T47D (cell line): ENCODE measurements at regions not wholly inside any gene's neighbourhood (a gene's known extent, or its start where the extent isn't known, plus 50 kb on each side); places are given as distances from the start of the nearest gene placed in this dataset.

Experiments used
- DNase-seq, 2 experiments: peaks; one replicate each; pipeline versions ENCODE4 v3.0.0 to v3.0.0-alpha.2; 2011 to 2012; ENCODE audit warnings: low read depth in 1 of 2, low spot score in 1 of 2
- JUND ChIP-seq: IDR thresholded peaks from 2 replicates; pipeline ENCODE4 v1.6.1; 2012; ENCODE audit warnings: low read depth
- in situ Hi-C: cut with HindIII; loops from 2 replicates; pipeline ENCODE4 v1.10.0; 2016; ENCODE audit warnings: low sequenced_read_pairs, low pct_unique_long_range_greater_than_20kb

- DNase-seq: no peak
- TF ChIP-seq JUND: no peak
- in situ Hi-C loops: no loop called here
Observed at GRCh38 chr1:173128742-173129141, 78.0 kb upstream of the TNFSF18 start.

DNA sequence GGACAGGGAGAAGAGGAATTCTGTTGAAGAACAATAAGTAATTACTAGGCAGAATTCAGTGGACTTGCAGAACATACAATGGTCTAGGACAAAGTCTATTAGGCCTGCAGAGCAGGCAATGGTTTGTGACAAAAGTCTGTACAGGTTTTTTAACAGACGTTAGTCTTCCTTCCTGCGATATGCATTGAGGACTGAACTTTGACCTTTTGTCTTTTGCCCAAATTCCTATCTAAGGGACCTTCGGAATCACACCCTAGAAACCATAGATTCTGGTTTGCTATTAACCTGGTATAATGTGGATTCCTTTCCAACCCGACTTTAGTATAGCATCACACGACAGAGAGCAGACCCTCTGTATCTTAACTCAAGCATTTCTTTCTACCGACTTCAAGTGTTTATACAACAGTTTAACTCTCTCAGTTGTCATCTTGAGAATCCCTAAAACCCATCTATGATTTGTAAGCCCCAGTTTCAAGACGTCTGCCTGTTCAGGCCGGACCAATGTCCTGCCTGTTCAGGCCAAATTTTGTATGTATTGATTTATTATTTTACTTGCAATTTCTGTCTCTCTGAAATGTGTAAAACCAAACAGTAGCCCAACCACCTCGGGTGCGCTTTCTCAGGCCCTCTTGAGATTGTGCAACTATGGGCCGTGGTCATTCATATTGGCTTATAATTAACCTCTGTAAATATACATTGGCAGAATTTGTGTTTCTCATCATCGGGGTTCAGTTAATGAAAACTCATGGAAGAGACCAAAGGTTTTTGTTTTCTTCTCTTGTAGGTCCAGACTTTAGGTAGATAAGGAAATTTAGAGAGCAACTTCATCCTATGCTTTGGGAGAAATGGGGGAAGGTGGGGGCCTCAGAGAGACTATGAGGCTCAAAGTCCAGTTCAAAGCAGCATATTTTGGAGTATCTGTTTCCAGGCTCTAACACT, 76.9 kb upstream of the TNFSF18 start:
- no peak for DNase-seq
- in situ Hi-C loops: no loop called here
- TF ChIP-seq JUND: no peak

GRCh38 chr1:173126421-173126820, 75.7 kb upstream of the TNFSF18 start:
- no peak for DNase-seq
- in situ Hi-C loops: no loop called here

DNA sequence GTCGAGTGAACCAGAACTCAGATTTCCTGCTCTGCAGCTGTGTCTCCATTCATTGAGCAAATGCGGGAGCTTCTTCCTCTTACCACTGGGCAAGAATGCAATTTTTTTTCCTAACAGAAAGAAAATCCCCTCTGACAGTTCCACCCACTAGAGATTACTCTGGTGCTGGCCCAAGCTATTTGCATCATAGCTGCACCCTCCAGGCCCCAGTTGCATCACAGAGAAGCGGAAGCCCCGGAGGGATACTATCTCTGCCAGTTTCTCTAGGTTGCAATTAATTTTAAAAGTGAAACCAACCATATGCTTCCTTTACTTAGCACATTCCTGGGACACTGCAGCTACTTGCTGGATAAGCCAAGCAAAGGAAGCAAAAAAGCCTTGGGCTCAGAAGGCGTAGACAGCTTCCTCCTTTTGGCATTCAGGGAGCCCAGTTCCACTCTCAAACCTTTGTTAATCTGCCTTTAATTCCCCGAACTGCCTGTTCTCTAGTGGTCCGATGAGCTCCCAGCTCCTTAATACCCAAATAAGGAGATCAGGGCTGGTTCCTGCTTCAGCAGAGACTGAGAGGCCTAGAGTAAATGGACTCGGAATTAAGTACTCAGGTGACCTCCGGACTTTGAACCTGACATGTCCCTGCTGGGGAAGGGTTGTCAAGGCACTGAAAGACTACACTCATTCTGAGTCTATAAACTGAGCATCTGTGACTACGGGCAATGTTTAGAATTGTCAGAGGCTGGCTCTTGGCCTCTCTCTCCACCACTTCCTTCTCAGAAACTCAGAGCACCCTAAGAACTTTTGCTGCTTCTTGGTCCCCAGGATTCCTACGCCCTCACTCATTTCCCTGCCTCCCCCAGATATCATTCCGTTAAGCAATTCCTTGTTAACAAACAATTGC, 72.5 kb upstream of the TNFSF18 start:
- peak; percentile 30 to 72 for DNase-seq
- TF ChIP-seq JUND: no peak
- in situ Hi-C loops: no loop called here

More at GRCh38 chr1:173126421-173126820, 75.7 kb upstream of the TNFSF18 start:
- TF ChIP-seq JUND: no peak

GRCh38 chr1:173122344-173122935, 71.7 kb upstream of the TNFSF18 start:
- in situ Hi-C loops: no loop called here
- TF ChIP-seq JUND: no peak

DNA sequence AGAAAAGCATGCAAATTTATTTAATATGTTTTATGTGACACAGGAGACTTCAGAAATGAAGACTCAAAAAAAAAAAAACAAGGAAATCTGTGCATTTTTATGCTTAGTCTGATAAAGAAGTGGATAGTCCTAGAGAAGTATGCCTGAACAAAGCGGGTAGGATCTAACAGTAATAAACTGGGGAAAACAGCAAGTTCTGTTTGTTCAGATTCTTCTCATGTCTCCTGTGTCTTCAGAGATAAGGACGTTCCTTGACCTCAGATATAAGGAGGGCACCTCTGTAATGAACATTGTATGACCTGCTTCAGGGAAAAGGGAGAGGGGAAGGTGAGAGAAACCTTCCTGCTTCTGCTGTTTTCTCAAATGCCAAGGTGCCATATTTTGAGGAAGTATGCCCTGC, 67.7 kb upstream of the TNFSF18 start:
- DNase-seq: no peak
- in situ Hi-C loops: no loop called here
- no peak for TF ChIP-seq JUND

More at GRCh38 chr1:173122344-173122935, 71.7 kb upstream of the TNFSF18 start:
- no peak for DNase-seq

DNA sequence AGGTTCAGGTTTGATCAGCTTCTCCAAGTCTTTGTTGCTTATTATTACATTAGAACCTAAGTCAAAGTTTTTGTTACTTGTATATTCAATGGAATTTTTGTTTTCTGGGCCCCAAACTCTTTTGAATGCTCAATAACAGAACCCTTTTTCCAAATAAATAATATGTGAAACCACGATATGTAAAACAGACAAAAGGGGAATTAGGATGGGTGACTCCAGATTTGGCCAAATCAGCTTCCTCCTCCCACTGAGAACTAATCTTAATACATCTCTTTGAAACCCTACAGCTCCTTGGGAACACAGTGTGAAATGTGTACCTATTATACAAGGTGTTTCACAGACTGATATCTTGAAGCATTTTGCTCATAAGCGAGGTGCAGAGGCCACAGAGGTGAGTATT, 67.0 kb upstream of the TNFSF18 start:
- no peak for TF ChIP-seq JUND
- in situ Hi-C loops: no loop called here

GRCh38 chr1:173117108-173117633, 66.4 kb upstream of the TNFSF18 start:
- TF ChIP-seq JUND: no peak
- DNase-seq: no peak
- in situ Hi-C loops: no loop called here

More for the DNA sequence above, 67.0 kb upstream of the TNFSF18 start:
- DNase-seq: no peak

- in situ Hi-C loops: no loop called here
- TF ChIP-seq JUND: no peak
- DNase-seq: no peak
Observed at GRCh38 chr1:173114346-173114745, 63.6 kb upstream of the TNFSF18 start.

GRCh38 chr1:173113015-173113741, 62.4 kb upstream of the TNFSF18 start:
- TF ChIP-seq JUND: no peak
- in situ Hi-C loops: no loop called here
- DNase-seq: no peak

- in situ Hi-C loops: no loop called here
- no peak for TF ChIP-seq JUND
- no peak for DNase-seq
Observed at GRCh38 chr1:173112129-173112528, 61.4 kb upstream of the TNFSF18 start.

GRCh38 chr1:173107696-173108095, 57.0 kb upstream of the TNFSF18 start:
- in situ Hi-C loops: no loop called here
- no peak for DNase-seq
- TF ChIP-seq JUND: no peak
